ENCODE measurements at regions not wholly inside any gene's neighbourhood (a gene's known extent, or its start where the extent isn't known, plus 50 kb on each side); places are given as distances from the start of the nearest gene placed in this dataset.
"Not testable (repeated sequence)": the region's sequence is repeated elsewhere in the genome, so short reads cannot be mapped to it uniquely, and the experiment has no call there.

GRCh38 chr6:133811557-133811956, 77.4 kb upstream of the TCF21 start:
- CTCF ChIA-PET: interaction anchor here (1.7 kb wide), 1 partner anchor 26 kb away, joined by 4 read pairs; no protein-coding TSS in a partner anchor
- no TSS peak for BruUV-seq (replicated peaks)
- no peak for TF ChIP-seq GATA2 (IDR thresholded peaks at IDR 0.05; ENCODE audit: insufficient read depth, insufficient read length, low read depth, low read length)
- TF ChIP-seq POLR2AphosphoS5 (IDR thresholded peaks at IDR 0.05; ENCODE audit: insufficient read depth, low read depth, low read length): no peak
- no peak for TF ChIP-seq EZH2 (IDR thresholded peaks at IDR 0.05; ENCODE audit: borderline replicate concordance, low read depth, low read length, severe bottlenecking)
- TF ChIP-seq POLR2A (IDR thresholded peaks at IDR 0.05; ENCODE audit: low read depth, low read length): no peak
- TF ChIP-seq FOS (IDR thresholded peaks at IDR 0.05; ENCODE audit: borderline replicate concordance, insufficient read depth, low read length): no peak
- no peak for TF ChIP-seq MAX (IDR thresholded peaks at IDR 0.05; ENCODE audit: insufficient read depth, insufficient read length)
- no peak for TF ChIP-seq CTCF (IDR thresholded peaks at IDR 0.05; ENCODE audit: extremely low read depth in 1 of 2, insufficient read depth in 1 of 2, low read depth in 1 of 2, low read length in 2 of 2)
- TF ChIP-seq JUN (IDR thresholded peaks at IDR 0.05; ENCODE audit: borderline replicate concordance, insufficient read depth, insufficient read length, low read depth): no peak
- no peaks in the 10 kb centered on the region for H3K79me2 ChIP-seq (ENCODE audit: control insufficient read depth, insufficient read depth, low read length)
- POLR2A ChIA-PET: no interaction called here
- no peak overlapping the region for H3K4me2 ChIP-seq (ENCODE audit: insufficient read depth, low read length)
- no peak overlapping the region for H3K9ac ChIP-seq (replicated peaks; ENCODE audit: extremely low read depth, insufficient read depth, low read length)
- no peak overlapping the region for H3K4me3 ChIP-seq (replicated peaks in 1 of 3; ENCODE audit: insufficient read depth in 1 of 3, low read depth in 1 of 3, low read length in 3 of 3)
- no peaks in the 10 kb centered on the region for H3K36me3 ChIP-seq (ENCODE audit: control insufficient read depth in 2 of 2, extremely low read depth in 1 of 2, insufficient read depth in 2 of 2, low read length in 2 of 2)
- dilution Hi-C loops (cut with MboI; ENCODE audit: extremely low pct_ligation_motif_present, low sequenced_read_pairs) (no loop called here), intact Hi-C loops (cut with micrococcal nuclease) (no loop called here)
- H3K9me1 ChIP-seq (replicated peaks; ENCODE audit: control insufficient read depth, extremely low read depth, insufficient read depth, low read length): no peaks in the 10 kb centered on the region
- H3K27ac ChIP-seq (ENCODE audit: insufficient read depth, low read depth, low read length): no peak overlapping the region
- H4K20me1 ChIP-seq (replicated peaks; ENCODE audit: control insufficient read depth, extremely low read depth, insufficient read depth, low read length): no peaks in the 10 kb centered on the region
- FAIRE-seq: no peak
- H3K4me1 ChIP-seq (ENCODE audit: control insufficient read depth, extremely low read depth, insufficient read depth, low read length): no peaks in the 10 kb centered on the region
- no peak overlapping the region for H2AFZ ChIP-seq (ENCODE audit: low read depth, low read length)
- no peaks in the 10 kb centered on the region for H3K9me3 ChIP-seq (replicated peaks; ENCODE audit: control insufficient read depth, insufficient read depth, low read length)
- DNase-seq (ENCODE audit: low read depth, low spot score): no peak
- H3K27me3 ChIP-seq (ENCODE audit: control insufficient read depth in 2 of 2, insufficient read depth in 2 of 2, low read length in 2 of 2): no peaks in the 10 kb centered on the region

DNA sequence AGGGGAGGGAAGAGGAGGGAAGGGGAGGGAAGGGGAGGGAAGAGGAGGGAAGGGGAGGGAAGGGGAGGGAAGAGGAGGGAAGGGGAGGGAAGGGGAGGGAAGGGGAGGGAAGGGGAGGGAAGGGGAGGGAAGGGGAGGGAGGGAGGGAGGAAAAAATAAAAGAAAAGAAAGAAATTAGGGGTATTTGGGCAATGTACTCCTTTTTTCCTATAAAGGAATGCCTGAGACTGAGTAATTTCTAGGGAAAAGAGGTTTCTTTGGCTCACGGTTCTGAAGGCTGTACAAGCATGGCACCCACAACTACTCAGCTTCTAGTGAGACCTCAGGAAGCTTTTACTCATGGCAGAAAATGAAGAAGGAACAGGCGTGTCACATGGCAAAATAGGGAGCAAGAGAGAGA, 76.5 kb upstream of the TCF21 start:
- CTCF ChIA-PET: interaction anchor here (1.7 kb wide), 1 partner anchor 26 kb away, joined by 4 read pairs; no protein-coding TSS in a partner anchor
- H3K4me2 ChIP-seq (ENCODE audit: insufficient read depth, low read length); H3K79me2 ChIP-seq (ENCODE audit: control insufficient read depth, insufficient read depth, low read length); FAIRE-seq; DNase-seq (ENCODE audit: low read depth, low spot score); H3K9me3 ChIP-seq (replicated peaks; ENCODE audit: control insufficient read depth, insufficient read depth, low read length); H3K4me3 ChIP-seq (replicated peaks in 1 of 3; ENCODE audit: insufficient read depth in 1 of 3, low read depth in 1 of 3, low read length in 3 of 3); H4K20me1 ChIP-seq (replicated peaks; ENCODE audit: control insufficient read depth, extremely low read depth, insufficient read depth, low read length); H3K36me3 ChIP-seq (ENCODE audit: control insufficient read depth in 2 of 2, extremely low read depth in 1 of 2, insufficient read depth in 2 of 2, low read length in 2 of 2); intact Hi-C loops (cut with micrococcal nuclease); H2AFZ ChIP-seq (ENCODE audit: low read depth, low read length); H3K27me3 ChIP-seq (ENCODE audit: control insufficient read depth in 2 of 2, insufficient read depth in 2 of 2, low read length in 2 of 2); H3K9me1 ChIP-seq (replicated peaks; ENCODE audit: control insufficient read depth, extremely low read depth, insufficient read depth, low read length); BruUV-seq (replicated peaks); H3K4me1 ChIP-seq (ENCODE audit: control insufficient read depth, extremely low read depth, insufficient read depth, low read length); H3K27ac ChIP-seq (ENCODE audit: insufficient read depth, low read depth, low read length); POLR2A ChIA-PET; H3K9ac ChIP-seq (replicated peaks; ENCODE audit: extremely low read depth, insufficient read depth, low read length); dilution Hi-C loops (cut with MboI; ENCODE audit: extremely low pct_ligation_motif_present, low sequenced_read_pairs): not testable (repeated sequence)
